Caco-2 (cell line): ENCODE measurements at regions not wholly inside any gene's neighbourhood (a gene's known extent, or its start where the extent isn't known, plus 50 kb on each side); places are given as distances from the start of the nearest gene placed in this dataset.

Experiments used
- BruUV-seq: library from RNA; stranded (reverse); fragments of 400-500 nt; replicated peaks from 2 replicates; lab custom pipeline; 2021; lab: Mats Ljungman, UMichigan
- CTCF ChIA-PET: fragments of 300-600 bp; sonication (Branson Sonifier 250); formaldehyde crosslinking; loops from one replicate; lab custom pipeline; 2022; ENCODE audit warnings: antibody characterized with exemption; lab: Charles Lee
- POLR2A ChIA-PET: fragments of 300-600 bp; sonication (Branson Sonifier 250); formaldehyde crosslinking; loops from one replicate; lab custom pipeline; 2022; ENCODE audit warnings: antibody characterized with exemption; lab: Charles Lee
- DNase-seq, 2 experiments: peaks; one replicate each; pipeline versions ENCODE4 v3.0.0 to v3.0.0-alpha.2; 2020 to 2022
- H3K27me3 ChIP-seq: replicated peaks from 2 replicates; pipeline ENCODE4 v1.6.0; 2011; ENCODE audit warnings: low read length; ENCODE audit not compliant: control insufficient read depth, insufficient read depth
- H3K36me3 ChIP-seq: 2 replicates; pipeline ENCODE4 v1.5.1; 2011; ENCODE audit warnings: low read length; ENCODE audit not compliant: control insufficient read depth, insufficient read depth
- H3K4me1 ChIP-seq: fragments of 250-450 bp; sonication (Bioruptor Pico); 2 replicates; pipeline ENCODE4 v1.5.1; 2020; ENCODE audit warnings: mild to moderate bottlenecking
- H3K4me3 ChIP-seq: 2 replicates; pipeline ENCODE4 v1.5.1; 2011; ENCODE audit warnings: low read depth, mild to moderate bottlenecking, control low read depth, low read length
- H3K9me3 ChIP-seq: fragments of 250-450 bp; sonication (Bioruptor Pico); 2 replicates; pipeline ENCODE4 v1.5.1; 2020; ENCODE audit warnings: mild to moderate bottlenecking, moderate library complexity
- H3K27ac Mint-ChIP-seq: one replicate; pipeline ENCODE4 v1.8.0; 2022; ENCODE audit warnings: mixed read lengths; ENCODE audit not compliant: unreplicated experiment
- H3K27me3 Mint-ChIP-seq: one replicate; pipeline ENCODE4 v1.8.0; 2022; ENCODE audit warnings: mixed read lengths; ENCODE audit not compliant: insufficient read depth, unreplicated experiment
- H3K36me3 Mint-ChIP-seq: one replicate; pipeline ENCODE4 v1.8.0; 2022; ENCODE audit warnings: mild to moderate bottlenecking, mixed read lengths; ENCODE audit not compliant: insufficient read depth, unreplicated experiment
- H3K4me1 Mint-ChIP-seq: one replicate; pipeline ENCODE4 v1.8.0; 2022; ENCODE audit warnings: low read depth, mixed read lengths; ENCODE audit not compliant: unreplicated experiment
- H3K4me3 Mint-ChIP-seq: one replicate; pipeline ENCODE4 v1.8.0; 2022; ENCODE audit warnings: mild to moderate bottlenecking, moderate library complexity, mixed read lengths; ENCODE audit not compliant: unreplicated experiment
- H3K9me3 Mint-ChIP-seq: one replicate; pipeline ENCODE4 v1.8.0; 2022; ENCODE audit warnings: mixed read lengths; ENCODE audit not compliant: unreplicated experiment
- intact Hi-C: fragments of 100-400 bp; cut with micrococcal nuclease; formaldehyde crosslinking; loops from one replicate; pipeline ENCODE4 v1.10.0; 2022; ENCODE audit not compliant: unreplicated experiment
- TF ChIP-seq, protein P1 (sequence below), 2 experiments: fragments of 200-600 bp in 1 of 2; IDR thresholded peaks; 1 replicate in 1 of 2; 2 replicates in 1 of 2; pipeline versions ENCODE4 v1.5.1 to v1.8.0; 2011 to 2022; ENCODE audit warnings: antibody characterized with exemption in 1 of 2, control low read depth in 1 of 2, inconsistent platforms in 1 of 2, low read depth in 1 of 2, low read length in 1 of 2, mild to moderate bottlenecking in 1 of 2, moderate library complexity in 1 of 2; ENCODE audit not compliant: insufficient read depth in 1 of 2, severe bottlenecking in 1 of 2, unreplicated experiment in 1 of 2

DNA sequence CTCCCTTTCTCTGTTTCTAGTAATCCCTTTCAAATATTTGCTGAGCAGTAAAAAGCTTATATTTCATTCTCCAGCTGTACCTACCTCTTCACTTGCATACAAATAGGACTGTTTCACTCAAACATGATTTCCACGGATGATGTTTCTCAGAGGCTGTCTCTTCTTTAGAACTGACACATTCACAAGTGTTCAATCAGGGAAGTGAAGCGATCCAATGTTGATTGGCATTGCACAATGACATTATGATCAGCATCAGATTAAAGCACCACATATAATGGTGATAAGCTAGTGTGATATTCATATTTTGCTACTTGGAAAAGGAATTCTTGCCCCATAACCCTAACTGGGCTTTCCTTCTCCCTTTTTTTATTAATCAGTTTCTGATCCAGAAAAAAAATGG is 681.8 kb downstream of the TBC1D32 start:
- H3K4me3 ChIP-seq = no peak overlapping the region
- H3K4me1 ChIP-seq = no peaks in the 10 kb centered on the region
- Mint-ChIP-seq H3K9me3 (no peaks in the 10 kb centered on the region), H3K4me3 (no peak overlapping the region), H3K4me1 (no peaks in the 10 kb centered on the region), H3K27me3 (peaks cover 2% of the 10 kb centered on the region), H3K36me3 (no peaks in the 10 kb centered on the region), H3K27ac (no peak overlapping the region)
- H3K9me3 ChIP-seq = no peaks in the 10 kb centered on the region
- no peaks in the 10 kb centered on the region for H3K27me3 ChIP-seq
- intact Hi-C loops = no loop called here
- BruUV-seq = no TSS peak
- no peaks in the 10 kb centered on the region for H3K36me3 ChIP-seq
- no peak for DNase-seq
- TF ChIP-seq, protein P1, sequence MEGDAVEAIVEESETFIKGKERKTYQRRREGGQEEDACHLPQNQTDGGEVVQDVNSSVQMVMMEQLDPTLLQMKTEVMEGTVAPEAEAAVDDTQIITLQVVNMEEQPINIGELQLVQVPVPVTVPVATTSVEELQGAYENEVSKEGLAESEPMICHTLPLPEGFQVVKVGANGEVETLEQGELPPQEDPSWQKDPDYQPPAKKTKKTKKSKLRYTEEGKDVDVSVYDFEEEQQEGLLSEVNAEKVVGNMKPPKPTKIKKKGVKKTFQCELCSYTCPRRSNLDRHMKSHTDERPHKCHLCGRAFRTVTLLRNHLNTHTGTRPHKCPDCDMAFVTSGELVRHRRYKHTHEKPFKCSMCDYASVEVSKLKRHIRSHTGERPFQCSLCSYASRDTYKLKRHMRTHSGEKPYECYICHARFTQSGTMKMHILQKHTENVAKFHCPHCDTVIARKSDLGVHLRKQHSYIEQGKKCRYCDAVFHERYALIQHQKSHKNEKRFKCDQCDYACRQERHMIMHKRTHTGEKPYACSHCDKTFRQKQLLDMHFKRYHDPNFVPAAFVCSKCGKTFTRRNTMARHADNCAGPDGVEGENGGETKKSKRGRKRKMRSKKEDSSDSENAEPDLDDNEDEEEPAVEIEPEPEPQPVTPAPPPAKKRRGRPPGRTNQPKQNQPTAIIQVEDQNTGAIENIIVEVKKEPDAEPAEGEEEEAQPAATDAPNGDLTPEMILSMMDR (IDR thresholded peaks at IDR 0.05; ENCODE audit: insufficient read depth in 1 of 2, low read depth in 1 of 2, low read length in 1 of 2, severe bottlenecking in 1 of 2, unreplicated experiment in 1 of 2) = no peak
- POLR2A ChIA-PET = no interaction called here
- CTCF ChIA-PET = no interaction called here

DNA sequence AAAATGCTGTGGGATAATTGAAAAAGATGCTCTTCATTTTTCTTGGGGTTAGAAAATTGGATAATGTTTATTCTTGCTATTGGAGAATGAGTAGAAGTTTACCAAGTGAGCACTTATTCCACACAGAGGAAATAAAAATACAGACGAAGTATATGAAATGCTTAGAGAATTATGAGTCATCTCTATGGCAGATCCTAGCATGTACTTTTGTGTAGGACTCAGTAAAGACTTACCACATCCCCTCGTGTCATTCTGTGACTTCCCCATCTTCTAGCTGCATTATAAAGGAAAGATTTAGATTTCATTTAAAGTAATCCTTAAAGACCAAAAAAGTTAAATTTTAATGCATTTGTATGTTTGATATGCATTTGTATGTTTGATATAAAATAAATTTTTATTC is 685.6 kb downstream of the TBC1D32 start:
- TF ChIP-seq, protein P1 (IDR thresholded peaks at IDR 0.05; ENCODE audit: insufficient read depth in 1 of 2, low read depth in 1 of 2, low read length in 1 of 2, severe bottlenecking in 1 of 2, unreplicated experiment in 1 of 2) = no peak
- Histone ChIP-seq H3K4me1 (no peaks in the 10 kb centered on the region), H3K27me3 (no peaks in the 10 kb centered on the region), H3K9me3 (no peaks in the 10 kb centered on the region), H3K36me3 (no peaks in the 10 kb centered on the region), H3K4me3 (no peak overlapping the region)
- no peak overlapping the region for H3K27ac Mint-ChIP-seq
- no peaks in the 10 kb centered on the region for H3K4me1 Mint-ChIP-seq
- H3K36me3 Mint-ChIP-seq = no peaks in the 10 kb centered on the region
- no peak overlapping the region for H3K4me3 Mint-ChIP-seq
- H3K9me3 Mint-ChIP-seq = no peaks in the 10 kb centered on the region
- intact Hi-C loops = no loop called here
- no peak for DNase-seq
- ChIA-PET POLR2A (no interaction called here), CTCF (no interaction called here)
- H3K27me3 Mint-ChIP-seq = peaks cover 7% of the 10 kb centered on the region
- no TSS peak for BruUV-seq

GRCh38 chr6:120646101-120646500 is 688.2 kb downstream of the TBC1D32 start:
- DNase-seq = no peak
- H3K27me3 Mint-ChIP-seq = peaks cover 7% of the 10 kb centered on the region
- no peaks in the 10 kb centered on the region for H3K9me3 ChIP-seq
- no peaks in the 10 kb centered on the region for H3K36me3 Mint-ChIP-seq
- CTCF ChIA-PET = no interaction called here
- no peaks in the 10 kb centered on the region for H3K4me1 ChIP-seq
- H3K36me3 ChIP-seq = no peaks in the 10 kb centered on the region
- POLR2A ChIA-PET = no interaction called here
- no peak overlapping the region for H3K4me3 Mint-ChIP-seq
- TF ChIP-seq, protein P1 (IDR thresholded peaks at IDR 0.05; ENCODE audit: insufficient read depth in 1 of 2, low read depth in 1 of 2, low read length in 1 of 2, severe bottlenecking in 1 of 2, unreplicated experiment in 1 of 2) = no peak
- intact Hi-C loops = no loop called here
- no peaks in the 10 kb centered on the region for H3K9me3 Mint-ChIP-seq
- no peak overlapping the region for H3K27ac Mint-ChIP-seq
- no peaks in the 10 kb centered on the region for H3K4me1 Mint-ChIP-seq
- no peaks in the 10 kb centered on the region for H3K27me3 ChIP-seq
- H3K4me3 ChIP-seq = no peak overlapping the region
- no TSS peak for BruUV-seq
